Fibroblast of villous mesenchyme (primary cell): ENCODE measurements at regions not wholly inside any gene's neighbourhood (a gene's known extent, or its start where the extent isn't known, plus 50 kb on each side); places are given as distances from the start of the nearest gene placed in this dataset.

Experiments used
- DNase-seq: peaks from one replicate; pipeline ENCODE4 v3.0.0-alpha.2; 2010; ENCODE audit warnings: low read depth
- H3K4me3 ChIP-seq: 2 replicates; pipeline ENCODE4 v1.5.1; 2011; ENCODE audit warnings: low read depth, mild to moderate bottlenecking, low read length
- CTCF ChIP-seq: IDR thresholded peaks from 2 replicates; pipeline ENCODE4 v1.5.1; 2012; ENCODE audit warnings: low read depth, mild to moderate bottlenecking, low read length; ENCODE audit not compliant: insufficient read depth

GRCh38 chr20:17093782-17094181 lies 133.1 kb upstream of the PCSK2 start:
- no peak for TF ChIP-seq CTCF

GRCh38 chr20:17097603-17098002 lies 129.2 kb upstream of the PCSK2 start:
- no peak overlapping the region for H3K4me3 ChIP-seq
- DNase-seq, result no peak
- no peak for TF ChIP-seq CTCF

More at GRCh38 chr20:17093782-17094181, 133.1 kb upstream of the PCSK2 start:
- no peak overlapping the region for H3K4me3 ChIP-seq
- no peak for DNase-seq

GRCh38 chr20:17100506-17100905 lies 126.3 kb upstream of the PCSK2 start:
- DNase-seq, result no peak
- H3K4me3 ChIP-seq, result no peak overlapping the region
- no peak for TF ChIP-seq CTCF

GRCh38 chr20:17107127-17107526 lies 119.7 kb upstream of the PCSK2 start:
- no peak overlapping the region for H3K4me3 ChIP-seq
- TF ChIP-seq CTCF, result no peak
- no peak for DNase-seq

- no peak for TF ChIP-seq CTCF
- no peak overlapping the region for H3K4me3 ChIP-seq
- no peak for DNase-seq
Measured at GRCh38 chr20:17108896-17109295, 117.9 kb upstream of the PCSK2 start.

- no peak for TF ChIP-seq CTCF
- DNase-seq, result no peak
- no peak overlapping the region for H3K4me3 ChIP-seq
Measured at GRCh38 chr20:17109307-17109706, 117.5 kb upstream of the PCSK2 start.

- DNase-seq, result no peak
- H3K4me3 ChIP-seq, result no peak overlapping the region
- TF ChIP-seq CTCF, result no peak
Measured at GRCh38 chr20:17128206-17128605, 98.6 kb upstream of the PCSK2 start.
